ACC112 (cell line): ENCODE measurements at regions not wholly inside any gene's neighbourhood (a gene's known extent, or its start where the extent isn't known, plus 50 kb on each side); places are given as distances from the start of the nearest gene placed in this dataset.

ENCODE experiments used
- H2AFZ ChIP-seq: fragments of 200-600 bp; sonication (generic); one replicate; pipeline ENCODE4 v1.6.0; 2017; ENCODE audit warnings: antibody characterized with exemption, low read length; ENCODE audit not compliant: unreplicated experiment
- H3K27ac ChIP-seq: fragments of 200-600 bp; sonication (generic); 2 replicates; pipeline ENCODE4 v1.5.1; 2014; ENCODE audit warnings: low read depth, mild to moderate bottlenecking, antibody characterized with exemption, low read length, moderate library complexity
- H3K27me3 ChIP-seq: fragments of 200-600 bp; sonication (generic); 2 replicates; pipeline ENCODE4 v1.6.1; 2014; ENCODE audit warnings: mild to moderate bottlenecking, antibody characterized with exemption, low read length, moderate library complexity, mixed read lengths; ENCODE audit not compliant: insufficient read depth
- H3K36me3 ChIP-seq: fragments of 200-600 bp; sonication (generic); 2 replicates; pipeline ENCODE4 v1.6.1; 2016; ENCODE audit warnings: mild to moderate bottlenecking, antibody characterized with exemption, low read length, moderate library complexity, mixed read lengths; ENCODE audit not compliant: insufficient read depth
- H3K4me1 ChIP-seq: fragments of 200-600 bp; sonication (generic); one replicate; pipeline ENCODE4 v1.6.1; 2016; ENCODE audit warnings: low read length, mixed read lengths; ENCODE audit not compliant: insufficient read depth, unreplicated experiment, control insufficient read depth
- H3K4me3 ChIP-seq: fragments of 200-600 bp; sonication (generic); 2 replicates; pipeline ENCODE4 v1.5.1; 2014; ENCODE audit warnings: mild to moderate bottlenecking, low read depth, low read length
- H3K79me2 ChIP-seq: fragments of 200-600 bp; sonication (generic); one replicate; pipeline ENCODE4 v1.6.0; 2016; ENCODE audit warnings: low read length; ENCODE audit not compliant: control insufficient read depth, unreplicated experiment, insufficient read depth

DNA sequence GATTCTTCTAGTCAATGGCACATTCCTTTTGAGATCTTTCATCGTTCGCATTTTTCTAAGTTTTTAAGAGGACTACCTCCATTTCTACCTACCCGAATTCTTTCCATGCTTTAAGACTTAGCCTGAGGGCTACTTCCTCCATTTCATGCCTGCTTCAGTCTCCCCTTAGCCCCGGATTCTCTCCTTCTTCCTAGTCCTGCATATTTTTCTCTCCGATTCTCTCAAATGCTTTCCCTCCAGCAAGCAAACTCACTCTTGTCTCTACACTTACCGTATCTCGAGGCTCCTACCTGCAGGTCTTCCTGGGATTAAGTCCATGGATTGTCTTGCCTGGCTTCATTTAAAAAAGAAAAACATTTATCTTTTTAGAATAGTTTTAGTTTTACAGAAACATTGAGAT, 354.4 kb downstream of the MYCN start:
- H3K36me3 ChIP-seq, result no peaks in the 10 kb centered on the region
- no peaks in the 10 kb centered on the region for H3K27me3 ChIP-seq
- H3K4me3 ChIP-seq, result no peak overlapping the region
- H3K27ac ChIP-seq, result no peak overlapping the region
- no peak overlapping the region for H2AFZ ChIP-seq
- H3K79me2 ChIP-seq, result no peaks in the 10 kb centered on the region
- no peaks in the 10 kb centered on the region for H3K4me1 ChIP-seq

DNA sequence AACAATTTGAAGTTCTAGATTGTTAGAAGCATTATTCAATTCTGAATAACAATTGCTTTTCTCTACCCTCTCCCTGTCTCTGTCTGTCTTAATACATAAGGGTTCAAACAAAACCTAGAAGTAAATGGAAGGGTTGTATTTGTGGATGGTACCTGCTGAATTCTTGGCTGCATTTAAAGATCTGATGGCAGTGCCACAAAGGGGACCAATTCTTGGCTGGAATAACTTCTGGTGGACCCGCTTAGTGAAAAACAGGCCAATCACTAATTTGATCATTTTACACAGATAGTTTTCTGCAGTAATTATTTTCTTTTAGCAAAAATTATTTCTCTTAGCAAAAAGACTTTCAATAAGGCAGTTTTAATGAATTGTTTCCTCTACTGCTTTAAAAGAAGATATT, 353.5 kb downstream of the MYCN start:
- Histone ChIP-seq H2AFZ (no peak overlapping the region), H3K27ac (no peak overlapping the region), H3K4me1 (no peaks in the 10 kb centered on the region), H3K27me3 (no peaks in the 10 kb centered on the region), H3K79me2 (no peaks in the 10 kb centered on the region), H3K4me3 (no peak overlapping the region), H3K36me3 (no peaks in the 10 kb centered on the region)

DNA sequence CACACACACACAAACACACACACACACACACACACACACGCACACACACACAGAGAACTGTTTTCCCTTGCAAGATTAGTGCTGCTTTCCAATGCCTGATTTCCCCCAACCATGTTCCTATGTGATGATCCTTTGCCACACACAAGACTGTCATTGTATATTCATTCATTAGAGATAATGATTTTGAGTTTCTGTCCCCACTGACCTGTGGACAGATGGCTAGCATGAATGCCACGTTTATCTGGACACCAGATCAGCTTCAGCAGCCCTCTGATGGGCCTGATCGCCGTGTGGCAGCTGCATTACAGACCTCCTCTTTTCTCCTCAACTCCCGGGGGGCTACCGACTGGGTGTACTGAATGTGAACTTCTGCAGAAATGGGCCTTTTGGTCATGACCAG, 353.0 kb downstream of the MYCN start:
- Histone ChIP-seq H3K36me3 (no peaks in the 10 kb centered on the region), H3K4me1 (no peaks in the 10 kb centered on the region), H3K27ac (no peak overlapping the region), H3K27me3 (no peaks in the 10 kb centered on the region), H2AFZ (no peak overlapping the region), H3K4me3 (no peak overlapping the region), H3K79me2 (no peaks in the 10 kb centered on the region)

DNA sequence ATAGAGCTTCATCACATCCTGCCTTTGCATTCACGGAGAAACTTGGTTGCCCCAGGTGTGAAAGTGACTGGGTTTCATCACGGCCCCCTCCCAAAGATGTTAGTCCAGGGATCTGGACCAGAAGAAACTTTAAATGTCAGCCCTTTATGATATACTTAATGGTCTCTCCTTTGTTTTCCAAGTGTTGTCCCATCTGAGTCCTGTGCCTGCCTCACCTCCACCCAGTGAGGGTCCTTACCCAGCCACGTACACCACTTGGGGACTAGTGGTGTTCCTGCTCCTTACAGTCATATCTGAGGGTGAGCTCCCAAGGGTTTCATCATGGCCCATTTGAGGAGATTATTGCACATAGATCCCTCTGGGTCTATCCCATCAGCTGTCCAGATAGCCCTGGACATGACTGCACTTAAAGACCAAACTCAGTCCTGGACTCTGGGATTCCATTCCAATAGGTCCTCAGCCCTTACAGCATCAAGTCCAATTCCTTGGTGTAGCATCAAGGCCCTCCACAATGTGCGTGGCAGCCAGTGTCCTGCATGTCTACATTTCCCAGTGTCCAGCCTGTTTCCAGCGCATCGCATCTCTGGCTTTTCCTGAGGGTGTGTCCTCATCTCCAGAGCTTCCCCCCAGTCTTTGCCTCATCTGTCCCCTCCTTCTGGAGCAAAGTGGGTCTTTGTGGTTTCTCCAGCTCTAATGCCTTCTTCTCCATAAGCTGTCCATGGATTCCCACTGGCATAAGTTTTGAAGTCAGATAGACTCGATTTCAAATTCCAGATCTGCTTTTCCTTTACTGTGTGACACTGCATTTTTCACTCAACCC, 351.6 kb downstream of the MYCN start:
- Histone ChIP-seq H3K27me3 (no peaks in the 10 kb centered on the region), H2AFZ (no peak overlapping the region)

DNA sequence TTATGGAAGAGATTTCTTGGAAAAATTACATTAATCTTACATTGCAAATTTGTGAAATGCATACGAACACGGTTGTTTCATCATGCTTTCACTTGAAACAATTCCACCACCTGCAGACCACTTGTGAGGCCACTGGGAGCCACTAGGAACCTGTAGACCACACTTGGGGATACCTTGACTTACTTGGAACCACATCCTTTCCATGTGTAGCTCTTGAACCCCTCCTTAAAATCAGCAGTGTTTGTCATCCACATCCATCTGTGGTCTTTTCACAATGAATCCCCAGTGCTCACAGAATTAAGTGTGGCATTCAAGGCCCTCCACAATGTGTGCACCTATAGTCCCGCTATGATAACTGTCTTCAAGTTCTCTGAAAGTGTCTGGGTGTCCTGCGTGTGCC, 350.9 kb downstream of the MYCN start:
- H3K4me1 ChIP-seq, result no peaks in the 10 kb centered on the region
- H3K27me3 ChIP-seq, result no peaks in the 10 kb centered on the region
- no peaks in the 10 kb centered on the region for H3K36me3 ChIP-seq
- H3K79me2 ChIP-seq, result no peaks in the 10 kb centered on the region
- H3K4me3 ChIP-seq, result no peak overlapping the region
- H2AFZ ChIP-seq, result no peak overlapping the region
- H3K27ac ChIP-seq, result no peak overlapping the region

More for the DNA sequence above, 351.6 kb downstream of the MYCN start:
- H3K4me3 ChIP-seq, result no peak overlapping the region
- H3K4me1 ChIP-seq, result no peaks in the 10 kb centered on the region
- no peaks in the 10 kb centered on the region for H3K36me3 ChIP-seq
- H3K27ac ChIP-seq, result no peak overlapping the region
- no peaks in the 10 kb centered on the region for H3K79me2 ChIP-seq

DNA sequence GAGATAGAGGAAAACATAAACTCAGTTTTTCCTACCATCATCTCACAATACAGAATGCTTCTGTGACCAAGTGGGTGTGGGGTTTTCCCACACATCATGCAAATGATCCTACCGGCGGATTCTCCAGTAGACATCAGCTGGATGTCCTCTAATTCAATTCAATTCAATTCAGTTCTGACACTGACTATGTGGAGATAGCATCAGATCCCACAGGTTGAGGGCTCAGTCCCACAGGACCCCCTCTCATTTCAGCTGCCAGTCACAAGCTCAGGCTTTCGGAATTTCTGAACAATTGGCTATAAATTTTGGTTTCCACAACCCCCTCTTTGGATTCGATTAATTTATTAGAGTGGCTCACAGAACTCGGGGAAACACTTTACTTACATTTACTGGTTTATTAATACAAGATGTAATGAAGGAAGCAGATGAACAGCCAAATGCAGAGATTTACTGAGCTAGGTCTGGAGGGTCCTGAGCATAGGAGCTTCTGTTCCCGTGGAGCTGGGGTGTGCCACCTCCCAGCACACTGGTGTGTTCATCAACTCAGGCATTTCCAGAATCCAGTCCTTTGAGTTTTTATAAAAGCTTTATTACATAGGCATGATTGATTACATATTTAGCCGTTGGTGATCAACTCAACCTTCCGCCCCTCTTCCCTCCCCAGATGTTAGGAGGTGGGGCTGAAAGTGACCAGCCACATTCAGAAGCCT, 350.1 kb downstream of the MYCN start:
- no peaks in the 10 kb centered on the region for H3K4me1 ChIP-seq
- no peaks in the 10 kb centered on the region for H3K36me3 ChIP-seq
- H2AFZ ChIP-seq, result no peak overlapping the region
- no peaks in the 10 kb centered on the region for H3K79me2 ChIP-seq
- H3K27ac ChIP-seq, result no peak overlapping the region
- H3K4me3 ChIP-seq, result no peak overlapping the region
- no peaks in the 10 kb centered on the region for H3K27me3 ChIP-seq

DNA sequence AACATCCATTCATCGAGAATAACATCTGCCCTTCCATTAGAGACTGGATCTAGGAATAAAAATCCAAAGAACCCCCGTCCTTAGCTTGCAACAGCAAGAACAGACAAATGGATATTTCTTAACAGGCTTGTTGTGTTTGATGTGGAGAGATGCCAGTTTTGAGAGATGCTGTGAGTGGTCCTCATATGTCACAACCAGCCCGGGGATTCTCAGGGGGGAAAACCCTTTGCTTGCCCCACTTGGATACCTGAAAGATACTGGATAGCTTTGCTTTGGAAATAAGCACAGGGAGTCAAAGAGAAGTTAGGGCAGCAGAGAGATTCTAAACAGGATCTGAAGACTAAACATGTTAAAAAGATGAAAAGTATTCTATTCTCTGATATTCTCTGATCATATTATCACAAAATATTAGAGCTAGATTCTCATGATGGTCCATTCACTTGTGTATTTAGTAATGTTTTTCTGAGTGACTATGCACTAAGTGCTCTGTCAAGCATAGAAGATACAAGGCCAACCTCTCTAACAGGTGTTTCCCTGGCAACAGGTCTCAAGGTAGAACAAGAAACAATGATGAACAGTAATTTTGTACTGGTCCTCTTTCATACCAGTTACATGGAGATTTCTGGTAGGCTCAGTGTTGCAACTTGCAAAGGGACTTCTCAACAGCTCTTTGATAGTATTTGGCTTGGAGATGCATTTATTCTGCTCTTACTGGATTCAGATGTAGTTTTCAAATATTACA, 348.2 kb downstream of the MYCN start:
- Histone ChIP-seq H3K36me3 (no peaks in the 10 kb centered on the region), H3K79me2 (no peaks in the 10 kb centered on the region), H2AFZ (no peak overlapping the region), H3K27ac (no peak overlapping the region), H3K4me3 (no peak overlapping the region), H3K4me1 (no peaks in the 10 kb centered on the region), H3K27me3 (no peaks in the 10 kb centered on the region)

DNA sequence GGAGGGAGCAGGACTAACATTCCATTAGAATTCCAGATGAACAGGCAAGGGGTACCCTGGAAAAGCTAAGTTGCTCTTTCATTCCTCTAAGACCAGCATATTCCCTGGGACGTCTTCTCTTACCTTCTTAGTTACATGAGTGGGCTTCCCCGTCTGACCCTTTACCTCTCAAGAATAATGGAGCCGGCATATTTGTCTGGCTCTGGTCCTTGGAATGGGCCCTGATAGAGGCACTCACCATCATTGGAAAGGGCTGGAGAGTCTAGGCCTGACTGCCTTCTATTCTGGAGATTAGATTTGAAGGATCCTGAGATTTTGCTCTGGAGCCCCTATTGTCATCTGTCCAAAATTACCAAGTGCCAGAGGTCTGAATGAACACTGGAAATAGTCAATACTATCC, 347.5 kb downstream of the MYCN start:
- no peaks in the 10 kb centered on the region for H3K79me2 ChIP-seq
- H3K36me3 ChIP-seq, result no peaks in the 10 kb centered on the region
- no peaks in the 10 kb centered on the region for H3K27me3 ChIP-seq
- H3K27ac ChIP-seq, result no peak overlapping the region
- H3K4me1 ChIP-seq, result no peaks in the 10 kb centered on the region
- no peak overlapping the region for H3K4me3 ChIP-seq
- no peak overlapping the region for H2AFZ ChIP-seq

DNA sequence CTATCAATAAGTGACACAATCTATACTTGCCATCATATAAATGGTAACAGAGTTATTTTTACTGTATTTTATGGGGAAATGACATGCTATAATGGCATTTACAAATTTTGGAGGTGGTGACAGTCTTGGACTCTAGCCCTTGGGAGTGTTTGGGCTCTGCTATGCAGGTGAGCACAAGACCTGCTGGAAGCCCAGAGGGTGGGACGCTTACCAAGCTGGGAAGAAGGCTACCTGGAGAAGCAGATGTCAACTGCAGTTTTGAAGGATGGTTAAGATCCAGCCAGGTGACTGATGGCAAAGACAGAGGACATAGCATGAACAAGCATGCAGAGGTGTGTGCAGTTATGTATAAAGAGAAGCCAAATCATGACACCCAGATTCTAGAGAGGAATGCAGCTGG, 346.9 kb downstream of the MYCN start:
- Histone ChIP-seq H3K4me1 (no peaks in the 10 kb centered on the region), H3K27me3 (no peaks in the 10 kb centered on the region), H3K36me3 (no peaks in the 10 kb centered on the region), H3K4me3 (no peak overlapping the region), H3K79me2 (no peaks in the 10 kb centered on the region), H2AFZ (no peak overlapping the region), H3K27ac (no peak overlapping the region)

DNA sequence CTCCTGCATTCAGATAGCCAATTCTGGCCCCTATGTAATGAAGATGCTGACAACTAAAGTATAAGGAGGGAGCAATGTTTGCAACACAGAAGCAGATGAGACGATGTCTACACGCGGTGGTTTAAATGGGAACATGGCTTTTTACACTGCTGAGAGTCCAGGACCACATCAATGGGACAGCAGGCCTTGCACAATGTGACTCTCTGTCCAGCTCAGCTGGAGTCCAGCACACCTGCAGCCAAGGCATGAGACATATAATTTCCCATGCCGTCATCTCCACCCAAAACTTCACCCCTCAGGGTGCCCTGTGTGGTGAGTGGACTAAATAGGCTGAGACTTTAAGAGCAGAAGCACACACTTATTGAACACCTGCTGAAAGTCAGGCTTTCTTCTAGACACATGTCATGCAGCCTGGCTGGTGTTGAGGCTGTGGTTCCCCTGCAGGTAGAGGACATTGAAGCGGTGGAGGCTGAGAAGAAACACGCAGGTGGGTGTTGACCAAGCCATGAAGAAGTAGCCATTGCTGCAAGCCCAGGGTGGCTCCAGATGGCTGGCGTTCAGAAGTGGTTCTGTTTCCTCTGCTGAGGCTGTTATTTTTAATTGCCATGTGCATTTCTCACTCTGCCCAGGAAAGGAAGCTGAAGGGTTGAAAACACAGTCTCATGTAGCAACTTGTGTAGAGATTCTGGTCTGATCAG, 345.6 kb downstream of the MYCN start:
- H3K4me3 ChIP-seq, result no peak overlapping the region
- no peak overlapping the region for H2AFZ ChIP-seq
- no peaks in the 10 kb centered on the region for H3K4me1 ChIP-seq
- H3K79me2 ChIP-seq, result no peaks in the 10 kb centered on the region
- H3K36me3 ChIP-seq, result no peaks in the 10 kb centered on the region
- no peaks in the 10 kb centered on the region for H3K27me3 ChIP-seq
- no peak overlapping the region for H3K27ac ChIP-seq
